Psoas muscle (tissue), 7 donors: ENCODE measurements at regions not wholly inside any gene's neighbourhood (a gene's known extent, or its start where the extent isn't known, plus 50 kb on each side); places are given as distances from the start of the nearest gene placed in this dataset.

Experiments
- ATAC-seq, 4 donors: fragments of 200-7000 bp; cut with Tn5 transposase; one replicate each; pipeline ENCODE4 v1.9.1; 2020; ENCODE audit warnings: moderate library complexity in 3 of 4, mild to moderate bottlenecking in 2 of 4
- DNase-seq, 2 donors: peaks; one replicate each; pipeline ENCODE4 v3.0.0-alpha.2; 2020
- H3K27ac ChIP-seq: fragments of 200-600 bp; one replicate; pipeline ENCODE4 v1.8.0; 2022
- H3K27me3 ChIP-seq, 3 donors: fragments of 200-600 bp in 1 of 3; one replicate each; pipeline versions ENCODE4 v1.6.1 to v1.8.0; 2013 to 2022; ENCODE audit warnings: low read length in 2 of 3, mild to moderate bottlenecking in 2 of 3, moderate library complexity in 1 of 3; ENCODE audit not compliant: insufficient read depth in 3 of 3
- H3K36me3 ChIP-seq, 2 donors: fragments of 200-600 bp in 1 of 2; one replicate each; pipeline versions ENCODE4 v1.6.1 to v1.8.0; 2013 to 2022; ENCODE audit warnings: low read depth in 1 of 2, mild to moderate bottlenecking in 1 of 2, moderate library complexity in 1 of 2; ENCODE audit not compliant: insufficient read depth in 1 of 2
- H3K4me1 ChIP-seq: fragments of 200-600 bp; one replicate; pipeline ENCODE4 v1.8.0; 2022
- H3K4me3 ChIP-seq: fragments of 200-600 bp; one replicate; pipeline ENCODE4 v1.8.0; 2022; ENCODE audit warnings: mild to moderate bottlenecking
- H3K9me3 ChIP-seq: fragments of 200-600 bp; one replicate; pipeline ENCODE4 v1.8.0; 2022
- CTCF ChIP-seq: fragments of 200-600 bp; IDR thresholded peaks from one replicate; pipeline ENCODE4 v1.8.0; 2022; ENCODE audit warnings: antibody characterized with exemption
- WGBS, 3 donors: extraction: QIAGEN DNeasy Blood & Tissue Kit; methylation state at CpG; one replicate each; pipeline versions ENCODE4 v1.1.6 to v1.1.7; 2013; 5-methylcytosine and 5-hydroxymethylcytosine counted together
- intact Hi-C, 2 donors: fragments of 100-400 bp; cut with DNase I; formaldehyde crosslinking; loops; one replicate each; pipeline versions ENCODE4 v1.11.0 to v1.14.2; 2022
- donor health status: healthy with polysubstance abuse.
- donor health status: DM: no; HTN: no; CAD: no; lungs with moderate emphysema.
- donor health status: Bipolar disorder and iron deficiency.
- donor health status: healthy.
- donor health status: DM: yes; HTN: yes; CAD: no.
- donor health status: DM: no; HTN: no; CAD: no.
- donor health status: DM: yes; HTN: yes; CAD: no.

- Histone ChIP-seq H3K4me1 (no peaks in the 10 kb centered on the region), H3K9me3 (no peaks in the 10 kb centered on the region), H3K27me3 (no peaks in the 10 kb centered on the region), H3K27ac (no peak overlapping the region), H3K36me3 (no peaks in the 10 kb centered on the region), H3K4me3 (no peak overlapping the region)
- no peak for DNase-seq
- TF ChIP-seq CTCF: no peak
- 56 to 64% (median 57%) methylated on average over 1 of the region's 1 CpG for WGBS, 3 donors
- intact Hi-C loops: no loop called here
- no peak for ATAC-seq
These were observed 89.8 kb upstream of the FNDC3B start for GRCh38 chr3:171949554-171949953.

- Histone ChIP-seq H3K9me3 (no peaks in the 10 kb centered on the region), H3K4me3 (no peak overlapping the region), H3K4me1 (no peaks in the 10 kb centered on the region), H3K36me3 (no peaks in the 10 kb centered on the region), H3K27ac (no peak overlapping the region), H3K27me3 (no peaks in the 10 kb centered on the region)
- intact Hi-C loops: no loop called here
- TF ChIP-seq CTCF: no peak
- DNase-seq (no peak), ATAC-seq (no peak)
- WGBS, 3 donors: 19 to 29% (median 26%) methylated on average over 1 of the region's 1 CpG
These were observed 89.0 kb upstream of the FNDC3B start for GRCh38 chr3:171950373-171950772.

DNA sequence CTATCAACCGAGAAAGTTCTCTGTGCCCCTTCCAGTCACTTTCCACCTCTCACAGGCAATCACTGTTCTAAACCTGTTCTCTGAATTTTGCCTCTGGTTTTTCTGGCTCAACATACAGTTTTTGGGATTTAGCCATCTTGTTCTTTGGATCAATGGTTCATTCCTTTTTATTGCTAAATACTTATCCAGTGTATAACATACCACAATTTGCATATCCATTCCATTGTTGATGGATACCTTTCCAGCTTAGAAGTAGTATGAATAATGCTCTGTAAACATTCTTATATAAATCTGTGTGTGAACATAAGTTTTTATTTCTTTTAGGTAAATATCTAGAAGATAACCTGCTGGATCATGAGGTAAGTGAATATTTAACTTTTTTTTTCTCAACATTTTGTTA is 87.8 kb upstream of the FNDC3B start:
- TF ChIP-seq CTCF: no peak
- Histone ChIP-seq H3K4me1 (no peaks in the 10 kb centered on the region), H3K36me3 (no peaks in the 10 kb centered on the region), H3K27ac (no peak overlapping the region), H3K4me3 (no peak overlapping the region), H3K9me3 (no peaks in the 10 kb centered on the region), H3K27me3 (no peaks in the 10 kb centered on the region)
- ATAC-seq (no peak), DNase-seq (no peak)
- WGBS, 3 donors: 88 to 95% (median 93%) methylated on average over 1 of the region's 1 CpG
- intact Hi-C loops: no loop called here

DNA sequence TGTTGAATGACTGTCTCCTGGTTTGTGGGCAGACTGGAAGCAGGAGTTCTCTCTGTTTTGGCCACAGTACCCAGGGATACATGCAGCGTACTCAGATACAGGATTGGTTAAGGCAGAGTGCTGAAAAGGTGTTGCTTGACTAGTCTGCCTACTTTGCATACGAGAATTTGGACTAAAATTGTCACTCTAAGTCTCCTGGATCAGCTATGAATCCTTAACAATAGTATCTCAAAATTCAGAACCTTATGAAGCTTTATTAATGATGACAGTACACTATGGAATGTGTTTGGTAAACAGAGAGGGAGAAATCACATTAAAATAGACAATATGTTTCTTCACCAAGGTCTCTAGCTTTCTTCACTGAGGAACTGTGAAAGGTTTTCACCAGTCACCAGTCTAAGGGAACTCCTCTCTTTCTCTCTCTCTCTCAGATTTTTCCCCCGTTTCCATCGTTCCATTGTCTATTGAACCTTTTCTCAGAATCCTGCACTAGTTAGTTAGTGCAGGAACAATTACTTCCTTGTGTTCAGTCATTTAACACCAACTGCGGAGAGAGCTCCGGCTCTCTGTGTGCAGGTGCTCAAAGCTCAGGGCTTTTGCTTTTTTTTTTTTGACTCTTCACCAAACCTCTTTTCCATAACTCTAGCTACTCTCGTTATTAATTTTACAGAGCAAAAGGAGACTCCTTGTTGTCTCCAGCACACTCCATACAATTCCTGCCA is 85.9 kb upstream of the FNDC3B start:
- DNase-seq (no peak), ATAC-seq (no peak)
- TF ChIP-seq CTCF: no peak
- no peaks in the 10 kb centered on the region for H3K4me1 ChIP-seq
- WGBS, 3 donors: 43 to 50% (median 47%) methylated on average over 7 of the region's 7 CpGs
- no peak overlapping the region for H3K4me3 ChIP-seq
- no peaks in the 10 kb centered on the region for H3K36me3 ChIP-seq
- no peak overlapping the region for H3K27ac ChIP-seq
- no peaks in the 10 kb centered on the region for H3K27me3 ChIP-seq
- no peaks in the 10 kb centered on the region for H3K9me3 ChIP-seq
- intact Hi-C loops: no loop called here
